OCI-LY3 (cell line): ENCODE measurements at regions not wholly inside any gene's neighbourhood (a gene's known extent, or its start where the extent isn't known, plus 50 kb on each side); places are given as distances from the start of the nearest gene placed in this dataset.

Source experiments
- H2AFZ ChIP-seq: fragments of 200-600, 300-600 bp; shearing (Covaris generic); 2 replicates; pipeline ENCODE4 v1.6.0; 2014; ENCODE audit warnings: antibody characterized with exemption, low read depth, low read length
- H3K27ac ChIP-seq: fragments of 200-600, 300-600 bp; sonication (generic); 2 replicates; pipeline ENCODE4 v1.5.1; 2014; ENCODE audit warnings: mild to moderate bottlenecking, low read length, moderate library complexity, mixed read lengths
- H3K27me3 ChIP-seq: fragments of 200-600, 300-600 bp; sonication (generic); 2 replicates; pipeline ENCODE4 v1.6.1; 2014; ENCODE audit warnings: low read depth, low read length, mixed read lengths
- H3K36me3 ChIP-seq: fragments of 200-600, 300-600 bp; sonication (generic); replicated peaks from 2 replicates; pipeline ENCODE3; 2014; ENCODE audit warnings: low read depth, low read length, mixed read lengths
- H3K4me1 ChIP-seq: fragments of 300-600, 200-600 bp; sonication (generic); 2 replicates; pipeline ENCODE4 v1.6.1; 2014; ENCODE audit warnings: low read length, mixed read lengths
- H3K4me2 ChIP-seq: fragments of 200-600, 300-600 bp; sonication (generic); 2 replicates; pipeline ENCODE4 v1.6.1; 2014; ENCODE audit warnings: low read length, mixed read lengths
- H3K4me3 ChIP-seq: fragments of 300-600, 200-600 bp; sonication (generic); 2 replicates; pipeline ENCODE4 v1.5.1; 2014; ENCODE audit warnings: antibody characterized with exemption, mild to moderate bottlenecking, low read length, moderate library complexity
- H3K79me2 ChIP-seq: fragments of 300-600, 200-600 bp; shearing (Covaris generic); 2 replicates; pipeline ENCODE4 v1.6.1; 2014; ENCODE audit warnings: mild to moderate bottlenecking, low read length, mixed read lengths
- H3K9ac ChIP-seq: fragments of 300-600, 200-600 bp; shearing (Covaris generic); 2 replicates; pipeline ENCODE4 v1.6.0; 2014; ENCODE audit warnings: mild to moderate bottlenecking, low read length, moderate library complexity
- H3K9me3 ChIP-seq: fragments of 200-600, 300-600 bp; shearing (Covaris generic); 2 replicates; pipeline ENCODE4 v1.6.1; 2014; ENCODE audit warnings: low read length, mixed read lengths; ENCODE audit not compliant: insufficient read depth
- H4K20me1 ChIP-seq: fragments of 200-600, 300-600 bp; sonication (generic); 2 replicates; pipeline ENCODE4 v1.6.1; 2016; ENCODE audit warnings: low read length, mixed read lengths; ENCODE audit not compliant: insufficient read depth
- EZH2phosphoT487 ChIP-seq: fragments of 200-600 bp; shearing (Covaris generic); IDR thresholded peaks from 2 replicates; pipeline ENCODE4 v1.6.1; 2018; ENCODE audit warnings: antibody characterized with exemption, mixed run types, low read depth
- TF ChIP-seq, protein P1 (sequence below): fragments of 200-600, 300-600 bp; sonication (generic); IDR thresholded peaks from 2 replicates; pipeline ENCODE4 v1.5.1; 2014; ENCODE audit warnings: antibody characterized with exemption, low read length, low read depth

DNA sequence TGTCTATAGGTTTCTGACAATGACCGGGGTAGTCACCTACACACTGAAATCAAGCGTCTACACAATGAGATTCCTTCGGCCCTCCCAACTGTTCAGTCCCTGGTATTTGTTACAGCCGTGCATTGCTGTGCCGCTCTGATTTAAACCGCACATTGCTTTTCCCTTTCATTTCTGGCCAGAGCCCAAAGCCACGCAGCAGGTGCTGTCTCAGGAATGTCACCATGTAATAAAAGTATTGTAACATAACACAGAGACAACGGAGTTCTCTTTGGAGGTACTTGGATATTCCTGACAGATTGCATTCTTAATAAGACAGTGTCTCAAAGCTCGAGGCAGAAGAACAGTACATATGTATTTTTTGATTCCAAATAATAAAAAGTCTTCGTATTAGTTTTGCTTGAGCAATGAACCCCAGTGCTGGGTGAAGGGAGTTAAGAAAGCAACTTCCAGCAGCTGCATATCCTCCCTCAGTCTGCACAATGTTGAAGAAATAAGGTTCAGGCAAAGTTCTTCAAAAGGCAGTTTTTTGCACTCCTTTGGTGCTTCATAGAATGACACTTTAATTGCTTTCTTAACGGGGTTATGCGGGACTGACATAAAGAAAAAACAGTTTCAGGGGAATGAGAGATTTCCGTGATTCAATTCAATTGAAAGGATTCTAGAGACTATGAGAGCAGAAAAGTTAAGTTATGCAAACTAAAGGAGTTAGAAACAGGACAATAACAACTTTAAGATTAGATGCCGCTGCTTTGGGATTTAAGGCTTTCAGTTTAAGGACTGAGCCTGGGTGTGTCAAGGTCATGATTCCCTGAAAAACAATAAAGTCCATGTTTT, 288.7 kb upstream of the FLRT2 start:
- Histone ChIP-seq H2AFZ (no peak overlapping the region), H3K27me3 (no peaks in the 10 kb centered on the region), H3K4me2 (no peak overlapping the region), H3K79me2 (no peaks in the 10 kb centered on the region), H4K20me1 (no peaks in the 10 kb centered on the region), H3K27ac (no peak overlapping the region), H3K9ac (no peak overlapping the region), H3K4me1 (no peaks in the 10 kb centered on the region), H3K36me3 (no peaks in the 10 kb centered on the region), H3K4me3 (no peak overlapping the region), H3K9me3 (no peaks in the 10 kb centered on the region)
- TF ChIP-seq EZH2phosphoT487 = no peak
- TF ChIP-seq, protein P1, sequence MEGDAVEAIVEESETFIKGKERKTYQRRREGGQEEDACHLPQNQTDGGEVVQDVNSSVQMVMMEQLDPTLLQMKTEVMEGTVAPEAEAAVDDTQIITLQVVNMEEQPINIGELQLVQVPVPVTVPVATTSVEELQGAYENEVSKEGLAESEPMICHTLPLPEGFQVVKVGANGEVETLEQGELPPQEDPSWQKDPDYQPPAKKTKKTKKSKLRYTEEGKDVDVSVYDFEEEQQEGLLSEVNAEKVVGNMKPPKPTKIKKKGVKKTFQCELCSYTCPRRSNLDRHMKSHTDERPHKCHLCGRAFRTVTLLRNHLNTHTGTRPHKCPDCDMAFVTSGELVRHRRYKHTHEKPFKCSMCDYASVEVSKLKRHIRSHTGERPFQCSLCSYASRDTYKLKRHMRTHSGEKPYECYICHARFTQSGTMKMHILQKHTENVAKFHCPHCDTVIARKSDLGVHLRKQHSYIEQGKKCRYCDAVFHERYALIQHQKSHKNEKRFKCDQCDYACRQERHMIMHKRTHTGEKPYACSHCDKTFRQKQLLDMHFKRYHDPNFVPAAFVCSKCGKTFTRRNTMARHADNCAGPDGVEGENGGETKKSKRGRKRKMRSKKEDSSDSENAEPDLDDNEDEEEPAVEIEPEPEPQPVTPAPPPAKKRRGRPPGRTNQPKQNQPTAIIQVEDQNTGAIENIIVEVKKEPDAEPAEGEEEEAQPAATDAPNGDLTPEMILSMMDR = no peak

GRCh38 chr14:85242666-85243065, 287.3 kb upstream of the FLRT2 start:
- Histone ChIP-seq H3K4me1 (no peaks in the 10 kb centered on the region), H4K20me1 (no peaks in the 10 kb centered on the region), H3K27me3 (no peaks in the 10 kb centered on the region), H2AFZ (no peak overlapping the region), H3K36me3 (no peaks in the 10 kb centered on the region), H3K9me3 (no peaks in the 10 kb centered on the region), H3K4me2 (no peak overlapping the region), H3K27ac (no peak overlapping the region), H3K4me3 (no peak overlapping the region), H3K79me2 (no peaks in the 10 kb centered on the region), H3K9ac (no peak overlapping the region)
- TF ChIP-seq, protein P1 = no peak
- no peak for TF ChIP-seq EZH2phosphoT487

DNA sequence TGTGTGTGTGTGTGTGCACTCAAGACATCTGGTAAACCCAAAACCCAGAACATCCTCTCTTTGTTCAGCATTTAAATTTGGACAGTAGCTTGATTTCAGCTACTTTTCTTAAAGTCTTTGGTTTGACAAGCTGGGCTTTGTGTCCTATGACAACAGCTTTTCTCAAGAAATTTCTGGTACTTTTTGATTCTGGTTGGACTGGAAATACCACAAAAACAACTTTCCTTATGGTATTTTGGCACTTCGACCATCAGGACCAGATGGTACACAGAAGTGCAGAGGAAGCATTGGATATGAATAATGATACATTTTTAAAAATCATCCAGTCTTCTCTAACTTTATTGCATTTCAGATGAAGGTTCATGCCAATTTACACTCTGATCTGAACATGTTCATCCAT, 286.6 kb upstream of the FLRT2 start:
- Histone ChIP-seq H3K4me1 (no peaks in the 10 kb centered on the region), H4K20me1 (no peaks in the 10 kb centered on the region), H2AFZ (no peak overlapping the region), H3K79me2 (no peaks in the 10 kb centered on the region), H3K4me3 (no peak overlapping the region), H3K9me3 (no peaks in the 10 kb centered on the region), H3K27ac (no peak overlapping the region), H3K9ac (no peak overlapping the region), H3K36me3 (no peaks in the 10 kb centered on the region), H3K27me3 (no peaks in the 10 kb centered on the region), H3K4me2 (no peak overlapping the region)
- no peak for TF ChIP-seq EZH2phosphoT487
- TF ChIP-seq, protein P1 = no peak

- Histone ChIP-seq H3K9me3 (no peaks in the 10 kb centered on the region), H3K79me2 (no peaks in the 10 kb centered on the region), H3K4me1 (no peaks in the 10 kb centered on the region), H3K27me3 (no peaks in the 10 kb centered on the region), H4K20me1 (no peaks in the 10 kb centered on the region), H3K9ac (no peak overlapping the region), H3K27ac (no peak overlapping the region), H2AFZ (no peak overlapping the region), H3K4me3 (no peak overlapping the region), H3K4me2 (no peak overlapping the region), H3K36me3 (no peaks in the 10 kb centered on the region)
- TF ChIP-seq, protein P1 = no peak
- TF ChIP-seq EZH2phosphoT487 = no peak
Measured at GRCh38 chr14:85247071-85247470, 282.9 kb upstream of the FLRT2 start.
